ENCODE measurements at regions not wholly inside any gene's neighbourhood (a gene's known extent, or its start where the extent isn't known, plus 50 kb on each side); places are given as distances from the start of the nearest gene placed in this dataset.

DNA sequence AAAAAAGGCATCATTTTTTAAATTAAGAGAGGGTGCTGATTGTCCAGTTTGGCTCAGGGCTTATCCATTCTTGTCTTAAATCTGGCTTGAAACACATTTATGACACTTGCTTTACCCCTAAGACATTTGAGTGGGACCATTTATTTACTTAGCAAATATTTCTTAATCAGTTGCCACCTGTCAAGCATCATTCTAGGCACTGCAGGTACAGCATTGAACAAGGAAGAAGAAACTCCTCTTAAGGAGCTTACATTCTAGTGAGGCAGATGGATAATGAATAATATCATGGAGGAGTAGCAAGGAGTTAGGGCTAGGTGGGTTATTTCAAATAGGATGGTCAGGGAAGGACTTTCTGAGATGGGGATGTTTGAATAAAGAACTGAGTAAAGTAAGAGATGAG, 189.8 kb downstream of the UTRN start:
- TF ChIP-seq ZNF589 (CRISPR knock-in tag; conservative IDR thresholded peaks at IDR 0.05) (no peak), ZNF792 (CRISPR knock-in tag; IDR thresholded peaks at IDR 0.05) (no peak), POGZ (CRISPR knock-in tag; IDR thresholded peaks at IDR 0.05) (no peak), NAIF1 (CRISPR knock-in tag; IDR thresholded peaks at IDR 0.05; ENCODE audit: borderline replicate concordance) (no peak), ZNF3 (CRISPR knock-in tag; IDR thresholded peaks at IDR 0.05) (no peak), GZF1 (CRISPR knock-in tag; IDR thresholded peaks at IDR 0.05) (no peak), POLR2A (IDR thresholded peaks at IDR 0.05; ENCODE audit: insufficient read depth in 1 of 2, low read depth in 2 of 2, low read length in 2 of 2) (no peak)
- TF ChIP-seq, protein P1, sequence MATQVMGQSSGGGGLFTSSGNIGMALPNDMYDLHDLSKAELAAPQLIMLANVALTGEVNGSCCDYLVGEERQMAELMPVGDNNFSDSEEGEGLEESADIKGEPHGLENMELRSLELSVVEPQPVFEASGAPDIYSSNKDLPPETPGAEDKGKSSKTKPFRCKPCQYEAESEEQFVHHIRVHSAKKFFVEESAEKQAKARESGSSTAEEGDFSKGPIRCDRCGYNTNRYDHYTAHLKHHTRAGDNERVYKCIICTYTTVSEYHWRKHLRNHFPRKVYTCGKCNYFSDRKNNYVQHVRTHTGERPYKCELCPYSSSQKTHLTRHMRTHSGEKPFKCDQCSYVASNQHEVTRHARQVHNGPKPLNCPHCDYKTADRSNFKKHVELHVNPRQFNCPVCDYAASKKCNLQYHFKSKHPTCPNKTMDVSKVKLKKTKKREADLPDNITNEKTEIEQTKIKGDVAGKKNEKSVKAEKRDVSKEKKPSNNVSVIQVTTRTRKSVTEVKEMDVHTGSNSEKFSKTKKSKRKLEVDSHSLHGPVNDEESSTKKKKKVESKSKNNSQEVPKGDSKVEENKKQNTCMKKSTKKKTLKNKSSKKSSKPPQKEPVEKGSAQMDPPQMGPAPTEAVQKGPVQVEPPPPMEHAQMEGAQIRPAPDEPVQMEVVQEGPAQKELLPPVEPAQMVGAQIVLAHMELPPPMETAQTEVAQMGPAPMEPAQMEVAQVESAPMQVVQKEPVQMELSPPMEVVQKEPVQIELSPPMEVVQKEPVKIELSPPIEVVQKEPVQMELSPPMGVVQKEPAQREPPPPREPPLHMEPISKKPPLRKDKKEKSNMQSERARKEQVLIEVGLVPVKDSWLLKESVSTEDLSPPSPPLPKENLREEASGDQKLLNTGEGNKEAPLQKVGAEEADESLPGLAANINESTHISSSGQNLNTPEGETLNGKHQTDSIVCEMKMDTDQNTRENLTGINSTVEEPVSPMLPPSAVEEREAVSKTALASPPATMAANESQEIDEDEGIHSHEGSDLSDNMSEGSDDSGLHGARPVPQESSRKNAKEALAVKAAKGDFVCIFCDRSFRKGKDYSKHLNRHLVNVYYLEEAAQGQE (IDR thresholded peaks at IDR 0.05; ENCODE audit: borderline replicate concordance in 1 of 2, low read depth in 1 of 2, low read length in 2 of 2) = no peak

Measured in HepG2 (cell line).